ENCODE measurements at regions not wholly inside any gene's neighbourhood (a gene's known extent, or its start where the extent isn't known, plus 50 kb on each side); places are given as distances from the start of the nearest gene placed in this dataset.

GRCh38 chr1:30356839-30357238, 366.5 kb downstream of the MATN1 start:
- TF ChIP-seq EZH2 (IDR thresholded peaks at IDR 0.05) (no peak), EZH2phosphoT487 (IDR thresholded peaks at IDR 0.05) (no peak)
- TF ChIP-seq, protein P1, sequence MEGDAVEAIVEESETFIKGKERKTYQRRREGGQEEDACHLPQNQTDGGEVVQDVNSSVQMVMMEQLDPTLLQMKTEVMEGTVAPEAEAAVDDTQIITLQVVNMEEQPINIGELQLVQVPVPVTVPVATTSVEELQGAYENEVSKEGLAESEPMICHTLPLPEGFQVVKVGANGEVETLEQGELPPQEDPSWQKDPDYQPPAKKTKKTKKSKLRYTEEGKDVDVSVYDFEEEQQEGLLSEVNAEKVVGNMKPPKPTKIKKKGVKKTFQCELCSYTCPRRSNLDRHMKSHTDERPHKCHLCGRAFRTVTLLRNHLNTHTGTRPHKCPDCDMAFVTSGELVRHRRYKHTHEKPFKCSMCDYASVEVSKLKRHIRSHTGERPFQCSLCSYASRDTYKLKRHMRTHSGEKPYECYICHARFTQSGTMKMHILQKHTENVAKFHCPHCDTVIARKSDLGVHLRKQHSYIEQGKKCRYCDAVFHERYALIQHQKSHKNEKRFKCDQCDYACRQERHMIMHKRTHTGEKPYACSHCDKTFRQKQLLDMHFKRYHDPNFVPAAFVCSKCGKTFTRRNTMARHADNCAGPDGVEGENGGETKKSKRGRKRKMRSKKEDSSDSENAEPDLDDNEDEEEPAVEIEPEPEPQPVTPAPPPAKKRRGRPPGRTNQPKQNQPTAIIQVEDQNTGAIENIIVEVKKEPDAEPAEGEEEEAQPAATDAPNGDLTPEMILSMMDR (IDR thresholded peaks at IDR 0.05): no peak
- no peaks in the 10 kb centered on the region for H3K36me3 ChIP-seq
- H3K9ac ChIP-seq: no peak overlapping the region
- no peak overlapping the region for H3K4me2 ChIP-seq
- no peak overlapping the region for H3K27ac Mint-ChIP-seq
- no peaks in the 10 kb centered on the region for H3F3A ChIP-seq (ENCODE audit: low read depth)
- H3K4me1 Mint-ChIP-seq: no peaks in the 10 kb centered on the region
- no peaks in the 10 kb centered on the region for H3K36me3 Mint-ChIP-seq
- no peaks in the 10 kb centered on the region for H3K9me3 ChIP-seq (ENCODE audit: low read depth)
- H3K27ac ChIP-seq: no peak overlapping the region
- H3K79me2 ChIP-seq (ENCODE audit: low read depth): no peaks in the 10 kb centered on the region
- H3K27me3 Mint-ChIP-seq (ENCODE audit: insufficient read depth, low read depth): peaks cover 4% of the 10 kb centered on the region
- no peak overlapping the region for H3K4me3 ChIP-seq
- H3K9me3 Mint-ChIP-seq: no peaks in the 10 kb centered on the region
- peaks cover 11% of the 10 kb centered on the region for H3K4me1 ChIP-seq
- no peaks in the 10 kb centered on the region for H4K20me1 ChIP-seq (ENCODE audit: low read depth)
- H3K4me3 Mint-ChIP-seq: no peak overlapping the region
- no peaks in the 10 kb centered on the region for H3K27me3 ChIP-seq
- no peak overlapping the region for H2AFZ ChIP-seq (replicated peaks)
- DNase-seq (ENCODE audit: low spot score): no peak

GRCh38 chr1:30354410-30354809, 369.0 kb downstream of the MATN1 start:
- H3F3A ChIP-seq (ENCODE audit: low read depth): no peaks in the 10 kb centered on the region
- no peaks in the 10 kb centered on the region for H3K27me3 ChIP-seq
- no peaks in the 10 kb centered on the region for H3K9me3 Mint-ChIP-seq
- no peaks in the 10 kb centered on the region for H3K79me2 ChIP-seq (ENCODE audit: low read depth)
- no peaks in the 10 kb centered on the region for H4K20me1 ChIP-seq (ENCODE audit: low read depth)
- no peak overlapping the region for H3K4me3 ChIP-seq
- no peaks in the 10 kb centered on the region for H3K4me1 Mint-ChIP-seq
- no peak overlapping the region for H3K4me3 Mint-ChIP-seq
- H2AFZ ChIP-seq (replicated peaks): no peak overlapping the region
- no peaks in the 10 kb centered on the region for H3K36me3 Mint-ChIP-seq
- H3K27me3 Mint-ChIP-seq (ENCODE audit: insufficient read depth, low read depth): peaks cover 4% of the 10 kb centered on the region
- no peaks in the 10 kb centered on the region for H3K9me3 ChIP-seq (ENCODE audit: low read depth)
- no peak for DNase-seq (ENCODE audit: low spot score)
- peaks cover 11% of the 10 kb centered on the region for H3K4me1 ChIP-seq
- H3K4me2 ChIP-seq: no peak overlapping the region
- H3K27ac ChIP-seq: no peak overlapping the region
- no peak overlapping the region for H3K27ac Mint-ChIP-seq
- H3K9ac ChIP-seq: no peak overlapping the region
- H3K36me3 ChIP-seq: no peaks in the 10 kb centered on the region
- no peak for TF ChIP-seq EZH2 (IDR thresholded peaks at IDR 0.05)
- no peak for TF ChIP-seq EZH2phosphoT487 (IDR thresholded peaks at IDR 0.05)
- TF ChIP-seq, protein P1 (IDR thresholded peaks at IDR 0.05): no peak

DNA sequence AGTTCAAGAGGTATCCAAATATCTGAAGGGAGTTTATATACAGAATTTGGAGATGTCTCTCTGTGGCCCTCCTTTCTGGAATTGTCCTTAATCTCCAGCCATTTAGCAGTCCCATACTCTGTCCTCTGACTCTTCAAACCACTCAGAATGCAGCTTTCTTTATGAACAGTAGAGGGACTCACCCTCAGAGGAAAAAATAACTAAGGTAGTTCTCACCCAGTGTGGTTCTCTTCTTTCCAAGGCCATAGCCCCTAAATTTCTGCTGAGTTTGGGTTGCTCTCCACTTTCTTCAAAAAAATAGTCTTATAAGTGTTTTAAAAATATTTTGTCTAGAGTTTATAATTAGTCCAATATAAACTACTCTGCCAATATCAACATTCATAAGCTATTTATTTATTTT, 369.7 kb downstream of the MATN1 start:
- Histone ChIP-seq H3K4me1 (peaks cover 8% of the 10 kb centered on the region), H3K4me3 (no peak overlapping the region), H4K20me1 (ENCODE audit: low read depth) (no peaks in the 10 kb centered on the region), H3K27me3 (no peaks in the 10 kb centered on the region), H3K9ac (no peak overlapping the region), H3K4me2 (no peak overlapping the region), H3K27ac (no peak overlapping the region), H3K36me3 (no peaks in the 10 kb centered on the region), H3F3A (ENCODE audit: low read depth) (no peaks in the 10 kb centered on the region), H3K79me2 (ENCODE audit: low read depth) (no peaks in the 10 kb centered on the region), H3K9me3 (ENCODE audit: low read depth) (no peaks in the 10 kb centered on the region), H2AFZ (replicated peaks) (no peak overlapping the region)
- no peak overlapping the region for H3K4me3 Mint-ChIP-seq
- no peaks in the 10 kb centered on the region for H3K9me3 Mint-ChIP-seq
- no peak overlapping the region for H3K27ac Mint-ChIP-seq
- peaks cover 4% of the 10 kb centered on the region for H3K27me3 Mint-ChIP-seq (ENCODE audit: insufficient read depth, low read depth)
- no peaks in the 10 kb centered on the region for H3K4me1 Mint-ChIP-seq
- H3K36me3 Mint-ChIP-seq: no peaks in the 10 kb centered on the region
- peak; percentile 50 for DNase-seq (ENCODE audit: low spot score)
- TF ChIP-seq EZH2 (IDR thresholded peaks at IDR 0.05): no peak
- TF ChIP-seq, protein P1 (IDR thresholded peaks at IDR 0.05): peak; percentile 52

- H3K4me2 ChIP-seq: no peak overlapping the region
- no peaks in the 10 kb centered on the region for H3K79me2 ChIP-seq (ENCODE audit: low read depth)
- H3K27ac ChIP-seq: no peak overlapping the region
- H3K4me1 ChIP-seq: no peaks in the 10 kb centered on the region
- no peak overlapping the region for H3K4me3 ChIP-seq
- Mint-ChIP-seq H3K4me3 (no peak overlapping the region), H3K9me3 (peaks cover 11% of the 10 kb centered on the region), H3K27ac (no peak overlapping the region), H3K36me3 (no peaks in the 10 kb centered on the region), H3K27me3 (ENCODE audit: insufficient read depth, low read depth) (peaks cover 4% of the 10 kb centered on the region), H3K4me1 (peaks cover 2% of the 10 kb centered on the region)
- no peaks in the 10 kb centered on the region for H3K36me3 ChIP-seq
- no peak overlapping the region for H3K9ac ChIP-seq
- no peak for DNase-seq (ENCODE audit: low spot score)
- H4K20me1 ChIP-seq (ENCODE audit: low read depth): no peaks in the 10 kb centered on the region
- H3F3A ChIP-seq (ENCODE audit: low read depth): no peaks in the 10 kb centered on the region
- H3K27me3 ChIP-seq: no peaks in the 10 kb centered on the region
- H3K9me3 ChIP-seq (ENCODE audit: low read depth): no peaks in the 10 kb centered on the region
- TF ChIP-seq EZH2 (IDR thresholded peaks at IDR 0.05) (no peak), EZH2phosphoT487 (IDR thresholded peaks at IDR 0.05) (no peak)
- no peak overlapping the region for H2AFZ ChIP-seq (replicated peaks)
Observed at GRCh38 chr1:30348147-30348546, 375.2 kb downstream of the MATN1 start.

All from neural progenitor cell (in vitro differentiated cells).